ENCODE measurements at regions not wholly inside any gene's neighbourhood (a gene's known extent, or its start where the extent isn't known, plus 50 kb on each side); places are given as distances from the start of the nearest gene placed in this dataset.

DNA sequence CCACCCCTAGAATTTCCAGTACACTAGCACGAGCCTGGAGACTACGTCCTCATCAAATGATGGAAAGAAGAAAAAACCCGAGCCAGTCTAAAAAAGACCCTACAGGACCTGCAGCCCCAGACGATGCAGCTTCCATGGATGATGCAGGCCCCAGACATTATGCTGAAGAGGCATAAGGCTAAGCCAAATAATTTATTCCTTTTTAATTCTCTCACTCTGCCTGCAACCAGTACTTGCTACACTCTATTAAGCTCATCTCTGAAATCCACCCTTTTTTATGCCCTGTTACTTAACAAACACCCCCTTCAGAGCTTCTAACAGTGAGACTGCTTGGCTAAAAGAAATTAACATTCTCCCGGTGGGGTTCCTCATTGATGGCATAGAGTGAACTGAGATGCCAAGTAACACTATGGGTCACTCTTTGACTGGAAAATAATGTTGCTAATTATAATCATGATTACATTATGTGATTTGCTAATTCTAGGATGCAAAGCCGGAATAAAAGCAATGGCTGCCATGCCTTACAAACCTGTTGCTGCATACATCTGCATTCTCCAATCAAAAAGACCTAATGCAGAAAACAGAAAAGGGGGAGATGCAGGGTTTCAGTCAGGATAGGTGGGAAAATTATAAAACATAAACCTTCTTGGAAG, 1462.4 kb downstream of the UQCRFS1 start:
- TF ChIP-seq, protein P1, sequence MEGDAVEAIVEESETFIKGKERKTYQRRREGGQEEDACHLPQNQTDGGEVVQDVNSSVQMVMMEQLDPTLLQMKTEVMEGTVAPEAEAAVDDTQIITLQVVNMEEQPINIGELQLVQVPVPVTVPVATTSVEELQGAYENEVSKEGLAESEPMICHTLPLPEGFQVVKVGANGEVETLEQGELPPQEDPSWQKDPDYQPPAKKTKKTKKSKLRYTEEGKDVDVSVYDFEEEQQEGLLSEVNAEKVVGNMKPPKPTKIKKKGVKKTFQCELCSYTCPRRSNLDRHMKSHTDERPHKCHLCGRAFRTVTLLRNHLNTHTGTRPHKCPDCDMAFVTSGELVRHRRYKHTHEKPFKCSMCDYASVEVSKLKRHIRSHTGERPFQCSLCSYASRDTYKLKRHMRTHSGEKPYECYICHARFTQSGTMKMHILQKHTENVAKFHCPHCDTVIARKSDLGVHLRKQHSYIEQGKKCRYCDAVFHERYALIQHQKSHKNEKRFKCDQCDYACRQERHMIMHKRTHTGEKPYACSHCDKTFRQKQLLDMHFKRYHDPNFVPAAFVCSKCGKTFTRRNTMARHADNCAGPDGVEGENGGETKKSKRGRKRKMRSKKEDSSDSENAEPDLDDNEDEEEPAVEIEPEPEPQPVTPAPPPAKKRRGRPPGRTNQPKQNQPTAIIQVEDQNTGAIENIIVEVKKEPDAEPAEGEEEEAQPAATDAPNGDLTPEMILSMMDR (IDR thresholded peaks at IDR 0.05), result no peak
- ATAC-seq, result no peak
- Histone ChIP-seq H3K27me3 (no peaks in the 10 kb centered on the region), H3K36me3 (no peaks in the 10 kb centered on the region), H3K4me3 (no peak overlapping the region), H3K27ac (no peak overlapping the region), H3K9me3 (peaks cover 0 to 8% of the 10 kb centered on the region in 2 donors), H3K4me1 (peaks cover 0 to 3% of the 10 kb centered on the region in 2 donors)
- no peak for DNase-seq
- intact Hi-C loops (cut with DNase I), result no loop called here

DNA sequence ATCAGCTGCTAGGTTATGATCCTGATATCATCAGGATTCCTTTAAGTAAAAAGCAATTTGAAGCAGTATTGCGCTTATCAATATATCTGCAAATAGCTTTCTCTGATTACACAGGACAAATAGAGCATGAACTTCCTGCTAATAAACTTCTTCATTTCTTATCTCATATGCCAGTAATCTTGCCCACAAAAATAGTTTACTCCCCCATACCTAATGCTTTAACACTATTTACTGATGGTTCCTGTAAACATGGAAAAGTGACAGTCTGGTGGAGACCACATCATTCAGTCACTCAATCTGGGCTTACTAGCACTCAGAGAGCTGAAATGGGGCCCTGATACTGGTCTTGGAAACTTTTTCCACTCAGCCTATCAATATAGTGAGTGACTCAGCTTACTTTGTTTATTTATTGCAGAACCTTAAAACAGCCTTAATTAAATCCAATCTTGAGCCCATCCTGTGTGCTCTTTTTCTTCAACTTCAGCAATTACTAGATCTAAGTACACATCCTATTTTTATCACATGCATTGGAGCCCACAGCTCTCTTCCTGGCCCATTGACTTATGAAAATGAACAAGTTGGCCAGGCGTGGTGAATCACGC, 1464.3 kb downstream of the UQCRFS1 start:
- intact Hi-C loops (cut with DNase I), result no loop called here
- H3K4me1 ChIP-seq, result peaks cover 0 to 3% of the 10 kb centered on the region in 2 donors
- no peak overlapping the region for H3K4me3 ChIP-seq
- ATAC-seq, result no peak
- no peak for DNase-seq
- TF ChIP-seq, protein P1 (IDR thresholded peaks at IDR 0.05), result no peak
- H3K9me3 ChIP-seq, result peaks cover 0 to 12% of the 10 kb centered on the region in 2 donors
- H3K27ac ChIP-seq, result no peak overlapping the region
- peaks cover 0 to 5% of the 10 kb centered on the region in 2 donors for H3K36me3 ChIP-seq
- no peaks in the 10 kb centered on the region for H3K27me3 ChIP-seq

DNA sequence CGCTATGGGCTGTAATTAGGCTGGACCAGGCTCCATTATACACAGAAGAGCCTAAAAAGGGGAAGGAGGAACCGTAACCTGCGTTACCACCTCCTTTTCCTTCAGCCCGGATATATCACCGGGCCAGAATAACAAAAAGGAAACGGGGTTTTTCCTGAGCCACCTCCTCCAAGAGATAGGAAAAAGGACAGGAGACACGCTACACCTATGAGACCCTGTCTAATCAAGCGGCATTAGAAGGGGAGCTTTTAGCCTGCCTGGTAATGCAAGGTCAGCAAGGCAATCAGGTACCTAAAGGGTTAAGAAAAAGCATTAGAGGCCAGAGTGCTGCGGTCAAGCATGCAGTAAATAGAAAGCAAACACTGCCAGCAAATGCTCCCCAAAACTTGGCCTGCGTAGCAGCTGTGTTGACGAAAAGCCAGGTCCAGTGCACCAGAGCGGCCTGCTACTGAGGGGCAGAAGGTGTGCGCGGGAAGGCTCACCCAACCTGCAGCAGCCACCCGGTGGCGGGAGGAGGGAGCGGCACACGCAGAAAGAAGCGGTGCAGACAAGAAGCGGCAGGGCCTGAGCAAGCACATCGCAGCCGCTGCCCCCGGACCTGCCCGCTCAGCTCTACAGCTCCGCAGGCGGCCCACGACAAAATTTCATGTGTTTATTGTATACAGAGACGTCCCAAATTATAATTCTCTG, 1466.1 kb downstream of the UQCRFS1 start:
- Histone ChIP-seq H3K36me3 (peaks cover 0 to 5% of the 10 kb centered on the region in 2 donors), H3K9me3 (peaks cover 0 to 20% of the 10 kb centered on the region in 2 donors), H3K27ac (no peak overlapping the region), H3K4me3 (no peak overlapping the region), H3K27me3 (no peaks in the 10 kb centered on the region), H3K4me1 (peaks cover 0 to 3% of the 10 kb centered on the region in 2 donors)
- TF ChIP-seq, protein P1 (IDR thresholded peaks at IDR 0.05), result no peak
- intact Hi-C loops (cut with DNase I), result no loop called here
- ATAC-seq (peak; percentile 35), DNase-seq (peak in 1 of 4 donors; percentile 78)

DNA sequence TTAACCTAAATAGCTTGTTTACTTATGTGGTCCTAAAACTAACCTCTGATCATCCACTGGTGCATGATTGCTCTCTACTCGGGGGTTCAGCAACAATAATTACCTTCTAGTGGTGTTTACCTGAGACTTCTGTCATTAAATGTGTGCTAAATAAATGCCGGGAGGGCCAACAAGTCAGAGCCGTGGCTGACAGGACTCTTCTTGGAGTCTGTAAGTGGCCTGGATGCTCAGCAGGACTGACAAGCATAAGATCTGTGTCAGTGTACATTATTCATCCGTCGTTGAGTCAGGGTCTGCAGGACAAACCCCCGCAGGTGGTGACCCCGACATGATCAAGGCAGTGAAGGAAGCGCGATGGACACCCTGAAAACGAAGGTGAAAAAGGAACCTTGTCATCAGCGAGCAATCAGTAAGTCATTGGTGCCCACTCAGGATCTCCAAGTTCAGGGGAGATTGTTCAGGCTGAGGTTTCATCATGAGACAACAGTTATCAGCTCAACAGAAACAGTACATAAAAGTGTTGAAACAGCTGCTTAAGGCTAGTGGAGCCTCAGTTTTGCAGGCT, 1466.9 kb downstream of the UQCRFS1 start:
- intact Hi-C loops (cut with DNase I), result no loop called here
- no peak overlapping the region for H3K27ac ChIP-seq
- H3K36me3 ChIP-seq, result peaks cover 0 to 5% of the 10 kb centered on the region in 2 donors
- no peak for DNase-seq
- ATAC-seq, result no peak
- TF ChIP-seq, protein P1 (IDR thresholded peaks at IDR 0.05), result no peak
- H3K4me3 ChIP-seq, result no peak overlapping the region
- H3K9me3 ChIP-seq, result peaks cover 0 to 24% of the 10 kb centered on the region in 2 donors
- no peaks in the 10 kb centered on the region for H3K27me3 ChIP-seq
- H3K4me1 ChIP-seq, result peaks cover 0 to 3% of the 10 kb centered on the region in 2 donors

Data from left lung (tissue), 4 donors.